ENCODE measurements at regions not wholly inside any gene's neighbourhood (a gene's known extent, or its start where the extent isn't known, plus 50 kb on each side); places are given as distances from the start of the nearest gene placed in this dataset.

DNA sequence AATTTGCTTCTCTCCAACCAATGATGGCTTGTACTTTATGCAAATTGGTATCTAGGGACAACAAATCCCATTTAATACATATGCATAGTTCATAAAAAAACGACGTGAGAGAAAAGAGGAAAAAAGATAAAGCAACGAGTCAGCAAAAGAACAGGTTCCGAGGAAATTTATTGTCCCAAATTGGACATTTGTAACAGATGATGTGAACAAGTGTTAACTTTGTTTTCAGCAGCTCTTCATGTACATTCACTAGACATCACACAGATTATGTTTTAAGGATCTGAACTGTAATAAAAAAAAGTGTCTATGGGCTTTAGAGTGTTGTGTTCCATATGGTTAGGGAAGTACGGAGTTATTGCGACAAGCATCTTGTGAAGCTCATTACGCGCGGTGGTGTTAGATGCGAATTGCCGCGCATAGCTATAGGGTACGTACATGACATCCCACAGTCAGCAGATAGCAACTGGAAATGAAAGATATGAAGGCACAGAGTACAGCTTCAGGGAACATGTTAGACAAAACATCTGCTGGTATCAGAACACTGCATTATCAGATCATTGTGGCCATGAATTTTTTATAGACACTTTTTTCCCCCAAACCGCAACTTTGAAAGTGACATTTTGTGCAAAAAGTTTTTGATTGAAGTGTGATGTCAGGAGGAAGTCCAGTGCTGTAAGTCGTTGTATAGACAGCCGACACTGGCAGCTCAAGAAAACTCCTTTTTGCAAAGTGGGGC, 1073.1 kb upstream of the FANCL start:
- DNase-seq (ENCODE audit: extremely low read depth, low read depth): no peak

DNA sequence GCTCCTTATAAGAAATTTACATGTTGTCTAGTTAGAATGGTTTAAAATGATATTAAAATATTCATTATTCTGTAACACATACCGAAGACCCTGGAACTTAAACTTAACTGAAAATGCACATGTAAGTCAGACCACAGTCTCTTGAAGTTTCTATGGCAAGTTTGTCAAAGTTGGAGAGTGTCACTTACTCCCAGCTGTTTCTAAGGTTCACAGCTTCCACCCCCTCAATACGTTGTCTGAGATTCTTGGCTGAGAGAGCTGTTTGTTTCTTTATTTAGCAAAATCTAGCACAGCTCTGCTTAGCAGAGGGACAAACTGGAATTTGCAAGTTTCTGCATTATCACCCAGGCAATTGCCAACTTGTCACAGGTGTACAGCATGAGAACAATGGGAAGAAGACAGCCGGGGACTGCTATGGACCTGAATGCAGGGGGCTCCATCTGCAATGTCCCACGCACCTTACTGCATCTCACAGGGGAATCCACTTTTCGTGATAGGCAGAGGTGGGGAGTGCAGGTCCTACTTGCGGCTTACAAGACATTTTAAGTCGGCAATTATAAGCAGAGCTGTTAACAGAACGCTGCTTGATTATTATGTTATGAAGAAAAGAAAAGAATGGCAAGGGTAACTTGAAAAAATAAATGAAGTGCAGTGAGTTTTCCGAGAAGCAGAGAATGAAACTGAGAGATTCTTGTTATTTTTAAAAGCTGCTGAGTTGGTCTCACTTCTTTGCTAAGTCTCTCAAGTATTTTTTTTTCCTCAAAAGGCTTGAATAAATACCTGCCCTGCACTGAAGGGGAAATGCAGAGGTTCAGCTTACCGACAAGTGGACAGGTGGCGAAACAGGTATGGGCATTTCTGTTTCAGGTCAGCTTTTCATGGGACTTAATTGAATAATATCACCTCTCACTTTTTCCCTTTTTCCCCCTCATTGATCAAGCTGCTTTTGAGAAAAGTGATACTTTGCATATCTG, 1072.1 kb upstream of the FANCL start:
- no peak for DNase-seq (ENCODE audit: extremely low read depth, low read depth)

DNA sequence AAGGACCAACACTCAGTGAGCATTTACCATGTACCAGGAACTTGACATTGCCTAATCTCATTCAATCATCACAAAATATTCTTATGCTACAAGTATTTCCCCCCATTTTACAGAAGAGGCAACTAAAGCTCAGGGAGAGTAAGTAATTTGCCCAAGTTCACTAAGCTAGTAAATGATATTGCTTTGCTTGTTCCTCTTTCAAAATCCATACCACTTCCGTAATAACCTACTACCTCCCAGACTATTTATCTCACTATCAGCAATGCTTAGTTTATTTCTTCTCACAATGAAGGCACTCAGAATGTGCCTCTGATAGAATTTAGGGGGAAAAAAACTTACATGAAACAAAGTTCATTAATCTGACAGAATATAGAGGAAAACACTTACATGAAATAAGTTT, 1070.9 kb upstream of the FANCL start:
- DNase-seq (ENCODE audit: extremely low read depth, low read depth): no peak

DNA sequence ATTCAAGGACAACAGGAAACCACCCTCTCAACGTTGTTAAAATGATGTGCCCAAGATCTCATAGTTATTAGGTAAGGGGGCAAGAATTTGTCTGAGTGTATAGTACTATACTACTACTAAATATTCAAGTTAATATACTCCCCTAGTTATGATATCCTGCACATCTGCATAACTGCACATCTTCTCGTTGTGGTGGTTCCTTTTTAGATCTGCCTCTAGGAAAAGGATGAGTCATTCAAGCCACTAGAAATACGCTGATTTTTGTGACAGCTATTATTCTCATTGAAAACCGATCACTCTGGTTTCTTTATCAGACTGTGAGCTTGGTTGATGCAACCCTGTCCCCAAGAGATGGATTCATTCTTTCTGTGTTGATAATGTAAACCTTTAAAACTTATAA, 1067.0 kb upstream of the FANCL start:
- DNase-seq (ENCODE audit: extremely low read depth, low read depth): no peak

DNA sequence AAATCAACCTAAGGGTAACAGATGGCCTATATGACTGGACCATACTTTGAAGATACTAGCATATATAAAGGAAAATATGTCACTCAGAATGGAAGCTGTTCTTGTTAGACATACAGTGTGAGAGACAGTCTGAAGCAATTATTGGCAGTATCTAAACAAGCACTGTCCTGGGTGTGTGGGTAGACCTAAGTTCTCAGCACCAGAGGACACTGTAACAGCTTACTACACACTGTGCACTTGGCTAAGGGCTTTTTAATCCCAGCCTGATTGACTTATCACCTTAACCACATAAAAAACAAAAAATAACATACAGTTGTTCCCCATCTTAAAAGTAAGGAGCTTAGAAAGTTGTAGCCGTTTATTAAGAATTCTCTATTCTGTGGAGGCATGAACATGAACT, 1066.1 kb upstream of the FANCL start:
- DNase-seq (ENCODE audit: extremely low read depth, low read depth): no peak

DNA sequence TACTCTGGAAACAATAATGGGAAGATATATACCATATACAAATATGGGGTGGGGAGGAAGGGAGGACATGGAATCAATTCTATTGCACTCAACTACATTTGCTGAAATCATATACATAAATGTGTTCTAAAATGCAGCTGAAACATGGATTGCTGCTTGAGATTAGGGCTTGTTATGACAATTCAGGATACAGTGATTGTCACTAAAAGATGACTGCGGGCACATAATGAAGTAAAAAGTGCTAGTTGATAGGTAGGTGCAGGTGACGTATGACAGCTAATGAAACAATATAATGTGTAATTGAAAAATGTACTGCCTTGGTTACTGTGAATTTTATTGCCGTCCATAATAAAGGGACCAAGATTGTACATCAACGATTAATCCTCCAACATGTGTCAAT, 1062.1 kb upstream of the FANCL start:
- DNase-seq (ENCODE audit: extremely low read depth, low read depth): no peak

DNA sequence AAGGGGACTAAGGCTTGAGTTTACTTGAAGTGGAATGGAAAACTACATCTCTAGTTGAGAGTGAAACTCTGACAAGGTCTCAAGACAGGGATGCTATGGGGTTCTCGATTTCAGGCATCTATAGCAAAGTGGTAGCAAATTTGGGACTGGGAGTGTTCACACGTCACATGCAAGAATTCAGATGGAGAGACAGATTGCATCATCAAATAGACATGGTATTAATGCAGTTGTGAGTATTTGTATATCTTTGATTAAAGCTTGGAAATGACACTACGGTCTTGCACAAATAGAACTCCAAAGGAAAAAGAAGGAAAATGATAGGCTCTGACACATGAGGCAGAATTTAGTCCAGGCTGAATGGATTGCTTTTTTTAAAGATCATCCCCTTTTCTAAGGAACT, 1061.6 kb upstream of the FANCL start:
- DNase-seq (ENCODE audit: extremely low read depth, low read depth): no peak

DNA sequence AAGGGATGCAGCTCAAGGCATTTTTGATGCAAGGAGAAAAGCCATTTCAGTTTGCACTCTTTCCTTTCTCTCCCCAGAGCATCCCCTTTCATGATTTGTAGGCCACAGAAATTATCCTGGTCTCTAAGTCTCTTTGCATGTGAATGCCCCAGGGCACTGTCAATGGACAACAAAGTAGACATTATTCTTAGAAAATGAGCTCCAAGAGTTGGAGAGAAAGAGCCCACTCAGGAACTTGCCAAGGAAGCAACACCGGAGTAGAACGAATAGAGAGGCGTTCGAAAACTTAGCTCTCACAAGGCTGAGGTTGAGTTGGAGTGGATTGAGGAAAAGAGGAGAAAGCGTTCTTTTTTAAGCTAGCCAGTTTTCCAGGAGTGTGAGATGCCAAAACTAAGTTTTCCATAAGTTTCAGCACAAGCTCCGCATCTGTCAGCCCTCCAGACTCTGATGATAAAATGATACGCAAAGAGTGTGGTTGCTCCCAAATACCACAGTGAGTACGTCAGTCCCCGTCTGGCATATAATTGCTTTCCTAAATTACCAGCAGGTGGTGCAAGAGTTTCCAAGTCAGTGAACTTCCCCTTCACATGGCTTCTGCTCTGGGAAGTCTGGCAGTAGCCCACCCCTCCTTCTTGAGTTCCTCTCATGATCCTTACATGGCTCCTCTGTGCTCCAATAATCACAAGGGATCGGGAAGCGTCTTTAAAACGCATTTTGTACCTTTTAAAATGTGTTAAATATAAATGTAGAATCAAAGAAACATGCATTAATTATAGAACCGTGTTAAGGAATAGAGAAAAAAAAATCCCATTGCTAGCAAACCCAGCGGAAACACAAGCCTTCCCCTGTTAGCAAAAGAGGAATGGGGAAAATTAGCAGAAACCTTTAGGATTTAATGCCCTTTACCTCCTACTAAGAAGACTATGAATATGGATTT, 1060.6 kb upstream of the FANCL start:
- peak; percentile 54 for DNase-seq (ENCODE audit: extremely low read depth, low read depth)

DNA sequence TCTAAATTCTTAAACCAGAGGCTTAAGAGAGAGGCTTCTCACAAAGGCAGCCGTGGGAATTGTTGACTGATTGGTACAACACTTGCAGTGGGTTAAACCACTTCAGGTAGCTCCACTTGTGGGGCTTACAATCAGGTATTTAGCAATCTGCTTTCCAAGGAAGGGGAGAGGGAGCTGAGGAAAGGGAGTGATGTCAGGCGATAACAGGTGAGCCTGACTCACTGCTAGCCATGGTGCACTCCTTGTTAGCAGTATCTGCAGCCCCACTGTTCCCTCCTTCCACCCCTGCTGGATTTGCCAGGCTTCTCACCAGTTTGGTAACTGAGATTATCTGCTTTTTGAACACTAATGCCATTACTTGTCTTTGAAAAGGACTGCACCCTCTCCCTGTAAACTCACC, 1056.7 kb upstream of the FANCL start:
- DNase-seq (ENCODE audit: extremely low read depth, low read depth): no peak

DNA sequence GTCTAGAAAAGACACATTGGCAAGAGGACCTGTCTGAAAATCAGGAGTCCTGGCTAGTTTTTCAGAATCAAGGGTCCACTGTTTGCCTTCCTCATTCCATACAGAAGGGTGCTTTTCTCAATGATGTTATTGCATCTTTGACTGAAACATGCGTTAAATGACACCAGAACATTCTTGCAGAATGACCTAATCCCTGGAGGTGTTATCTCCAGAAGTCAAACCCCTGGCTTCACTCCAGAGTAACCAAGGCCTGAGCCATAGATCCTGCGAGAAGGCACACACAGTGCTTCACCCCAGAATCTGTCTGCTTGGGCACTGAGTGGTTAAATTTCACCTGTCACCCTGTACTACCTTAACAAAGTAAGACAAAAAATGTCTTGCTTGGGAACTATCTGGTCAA, 1055.2 kb upstream of the FANCL start:
- no peak for DNase-seq (ENCODE audit: extremely low read depth, low read depth)

DNA sequence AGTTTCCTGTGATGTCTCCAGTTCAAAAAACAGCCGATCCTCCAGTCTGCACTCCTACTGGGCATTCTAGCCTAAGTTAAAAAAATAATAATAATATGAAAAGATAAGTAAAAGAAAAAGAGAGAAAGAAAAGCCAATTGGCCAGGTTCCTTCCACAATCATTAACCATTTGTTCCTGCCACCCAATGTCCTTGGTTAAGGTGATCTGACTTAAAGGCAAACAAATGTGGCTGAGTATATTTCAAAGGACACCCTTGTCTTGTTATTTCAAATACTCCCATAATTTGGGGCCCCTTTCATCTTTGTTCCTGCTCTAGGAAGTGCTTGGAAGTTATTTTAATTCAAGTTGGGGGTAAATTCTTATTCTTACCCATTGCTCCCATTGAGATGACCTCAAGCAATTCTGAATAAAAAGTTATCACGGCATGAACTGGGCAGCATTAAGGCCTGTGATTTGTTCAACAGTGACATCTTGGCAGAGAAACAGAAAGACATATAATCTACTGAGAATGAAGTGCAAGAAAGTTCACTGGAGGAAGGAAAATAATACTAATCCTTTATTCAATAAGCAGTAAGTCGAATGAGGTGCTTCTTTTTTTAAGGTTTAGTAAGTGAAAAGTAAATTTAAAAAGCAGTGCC, 1054.5 kb upstream of the FANCL start:
- DNase-seq (ENCODE audit: extremely low read depth, low read depth): no peak

DNA sequence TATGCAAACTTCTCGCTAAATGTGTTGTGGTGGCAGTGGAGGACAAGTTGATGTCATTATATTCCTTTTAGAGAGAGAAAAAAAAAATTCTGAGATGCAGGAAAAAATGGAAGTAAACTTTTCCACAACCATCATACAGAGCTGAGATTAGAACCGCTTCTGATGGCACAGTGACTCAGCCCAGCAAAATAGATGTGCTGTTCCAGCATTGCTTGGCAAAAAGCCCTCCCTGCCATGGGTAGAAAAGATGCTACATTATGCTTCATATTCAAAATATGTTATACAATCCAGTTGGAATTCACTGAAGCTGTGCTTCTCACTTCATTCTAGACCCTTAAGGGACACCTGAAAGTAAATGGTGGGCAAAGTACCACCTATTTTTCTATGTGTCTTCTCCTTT, 1047.6 kb upstream of the FANCL start:
- DNase-seq (ENCODE audit: extremely low read depth, low read depth): no peak

DNA sequence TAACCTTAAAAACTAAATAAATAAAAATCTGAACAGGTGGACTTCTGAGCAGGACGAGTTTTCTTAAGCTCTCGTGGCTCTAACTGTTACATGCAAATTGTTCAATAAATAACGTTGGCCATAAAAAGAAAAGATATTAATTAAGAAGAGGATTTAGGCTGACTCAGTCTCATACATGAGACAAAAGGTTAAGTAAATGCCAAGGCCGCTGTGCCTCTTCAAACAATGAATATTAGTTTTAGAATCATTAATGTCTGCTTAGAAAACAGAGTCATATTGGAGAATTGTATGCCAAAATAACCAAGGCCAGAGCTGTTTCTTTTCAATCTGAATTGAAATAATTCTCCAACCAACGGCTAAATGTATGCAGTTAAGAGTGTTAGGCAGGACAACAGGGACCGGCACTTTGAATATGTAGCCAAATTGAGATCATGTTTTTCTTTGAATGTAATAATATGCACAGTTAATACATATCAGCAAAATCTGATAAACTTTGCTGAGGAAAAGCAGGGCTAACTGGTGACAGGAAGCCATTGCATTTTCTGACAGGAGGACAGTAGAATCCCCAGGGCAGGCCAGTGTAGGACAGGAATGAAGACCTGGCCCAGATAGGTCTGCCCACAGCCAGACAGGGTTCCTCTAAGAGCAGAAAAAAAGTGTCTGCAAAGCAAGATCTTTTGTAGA, 1041.4 kb upstream of the FANCL start:
- no peak for DNase-seq (ENCODE audit: extremely low read depth, low read depth)

DNA sequence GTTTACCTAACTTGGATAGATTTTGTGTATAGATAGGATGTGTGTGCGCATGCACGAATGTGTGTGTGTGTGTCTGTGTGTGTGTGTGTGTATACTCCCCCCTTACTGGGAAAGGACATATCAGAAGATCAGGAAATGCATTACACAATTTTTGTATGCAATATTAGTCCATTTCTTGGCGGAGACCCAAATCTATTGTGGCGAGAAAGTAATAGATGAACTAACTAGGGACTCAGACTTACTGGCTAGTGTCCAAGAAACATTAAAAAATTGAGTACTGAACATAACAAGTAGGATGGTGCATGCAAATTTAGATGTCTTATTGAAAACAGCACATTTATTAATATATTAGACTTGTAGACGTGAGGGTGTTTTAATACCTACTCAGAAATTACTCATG, 1036.5 kb upstream of the FANCL start:
- no peak for DNase-seq (ENCODE audit: extremely low read depth, low read depth)

DNA sequence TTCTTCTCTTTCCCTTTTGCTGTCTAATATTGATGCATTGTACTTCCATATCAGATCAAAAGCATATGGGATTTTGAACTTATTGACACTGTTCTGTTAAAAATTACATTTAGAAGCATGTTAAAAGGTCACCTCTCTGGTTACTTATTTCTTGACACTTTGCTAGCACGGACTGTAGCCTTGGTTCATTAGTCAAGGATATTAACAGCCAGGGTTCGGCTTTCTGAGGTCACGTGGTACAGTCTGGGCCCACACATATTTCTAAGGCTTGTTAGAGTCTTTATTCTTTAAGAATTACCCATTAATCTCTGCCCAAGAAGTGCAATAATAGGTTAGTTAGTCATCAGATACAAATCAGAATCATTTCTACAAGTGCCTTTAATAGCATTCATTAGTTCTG, 1035.8 kb upstream of the FANCL start:
- no peak for DNase-seq (ENCODE audit: extremely low read depth, low read depth)

DNA sequence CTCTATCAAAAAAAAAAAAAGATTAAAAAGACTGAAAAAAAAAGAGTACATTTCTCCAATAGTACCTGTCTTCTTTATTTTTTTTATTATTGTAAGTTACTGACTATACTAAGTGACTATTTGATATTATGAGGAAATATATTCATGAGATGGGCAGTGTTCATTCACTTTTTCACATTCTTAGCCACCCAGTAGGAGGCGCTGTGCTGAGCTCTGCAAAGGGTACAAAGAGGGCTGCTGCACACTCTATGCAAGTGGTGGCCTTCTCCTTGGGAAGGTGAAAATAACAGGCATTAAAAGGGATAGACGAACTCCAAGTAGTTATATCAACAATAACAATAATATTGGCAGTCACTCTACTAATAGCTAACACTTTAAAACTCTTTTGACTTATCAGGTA, 1034.9 kb upstream of the FANCL start:
- no peak for DNase-seq (ENCODE audit: extremely low read depth, low read depth)

DNA sequence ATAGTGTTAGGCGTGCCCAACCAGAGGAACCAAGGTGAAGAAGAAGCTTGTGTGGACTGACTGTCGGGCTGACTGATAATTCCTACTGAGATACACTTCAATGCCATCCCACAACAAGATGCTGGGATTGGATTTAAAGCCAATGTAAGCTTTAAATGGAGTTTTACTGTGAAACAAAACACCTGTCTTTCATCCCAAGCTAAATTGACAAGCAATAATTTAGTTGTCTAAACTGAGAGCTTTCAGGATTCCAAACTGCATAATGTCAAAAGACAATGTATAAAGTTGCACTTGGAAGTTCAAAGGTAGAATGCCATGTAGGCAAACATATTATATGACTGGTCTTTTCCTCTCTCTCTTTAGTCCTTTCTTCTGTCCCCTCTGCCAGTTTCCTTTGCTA, 1025.3 kb upstream of the FANCL start:
- no peak for DNase-seq (ENCODE audit: extremely low read depth, low read depth)

DNA sequence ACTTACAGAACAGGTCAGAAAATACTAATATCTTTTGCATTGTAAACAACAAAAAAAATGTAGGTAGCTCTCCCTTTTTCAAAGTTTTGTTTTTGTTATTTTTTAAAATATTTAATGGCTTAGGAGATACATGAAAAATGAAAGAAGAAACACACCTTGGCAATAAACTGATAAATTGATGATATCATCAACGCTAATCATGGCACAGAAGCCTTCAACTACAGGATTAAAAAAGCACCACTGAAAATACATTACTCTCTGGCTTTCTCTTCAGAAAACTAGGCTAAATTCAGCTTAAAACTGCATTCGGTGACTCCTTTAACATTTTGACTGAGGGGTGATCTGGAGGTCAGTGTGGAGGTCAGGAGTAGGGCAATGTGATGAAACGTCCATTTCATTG, 1018.8 kb upstream of the FANCL start:
- no peak for DNase-seq (ENCODE audit: extremely low read depth, low read depth)

DNA sequence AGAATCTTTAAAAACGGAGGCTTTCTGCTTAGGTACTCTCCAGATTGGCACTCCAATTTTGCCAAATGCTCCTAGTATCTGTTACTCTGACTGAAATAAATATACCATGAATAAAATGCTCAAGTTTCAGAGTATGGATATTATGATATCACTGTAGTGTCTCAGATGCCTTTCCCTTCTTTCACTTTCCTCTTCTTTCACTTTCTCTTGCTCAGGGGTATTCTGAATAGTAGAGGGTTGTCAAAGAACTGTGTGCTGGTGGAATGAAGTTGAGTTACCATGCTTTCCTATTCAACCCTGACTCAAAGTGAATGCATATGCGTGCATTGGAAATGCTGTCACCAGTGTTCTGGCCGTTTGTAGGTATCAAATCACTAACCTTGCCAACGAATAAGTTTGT, 1015.2 kb upstream of the FANCL start:
- no peak for DNase-seq (ENCODE audit: extremely low read depth, low read depth)

DNA sequence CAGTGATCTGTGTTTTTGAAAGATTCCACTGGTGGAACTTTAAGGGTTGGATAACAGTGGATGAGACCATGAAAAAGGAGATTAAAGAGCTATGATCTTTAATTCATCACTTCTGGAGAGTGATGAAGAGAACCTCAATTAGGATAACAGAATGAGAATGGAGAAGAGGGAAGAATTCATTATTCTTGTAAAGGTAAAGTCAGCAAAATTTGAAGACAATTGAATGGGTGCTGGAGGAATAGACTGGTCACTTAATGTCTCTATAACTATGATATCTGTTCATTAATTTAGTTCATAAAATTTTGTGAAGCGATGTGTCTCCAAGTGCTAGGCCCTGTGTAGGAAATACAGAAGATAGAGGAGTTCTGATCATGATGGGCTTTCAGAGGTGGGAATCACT, 1013.2 kb upstream of the FANCL start:
- DNase-seq (ENCODE audit: extremely low read depth, low read depth): no peak

Data from NCI-H460 (cell line).